Activated naive CD8-positive, alpha-beta T cell treated with anti-CD3 and anti-CD28 coated beads, Interleukin-2, amount 50 U/mL, for 16 hours (primary cell): ENCODE measurements at regions not wholly inside any gene's neighbourhood (a gene's known extent, or its start where the extent isn't known, plus 50 kb on each side); places are given as distances from the start of the nearest gene placed in this dataset.

ENCODE experiments used
- DNase-seq: peaks from one replicate; pipeline ENCODE4 v3.0.0-alpha.2; 2020; ENCODE audit warnings: low read depth, low spot score

DNA sequence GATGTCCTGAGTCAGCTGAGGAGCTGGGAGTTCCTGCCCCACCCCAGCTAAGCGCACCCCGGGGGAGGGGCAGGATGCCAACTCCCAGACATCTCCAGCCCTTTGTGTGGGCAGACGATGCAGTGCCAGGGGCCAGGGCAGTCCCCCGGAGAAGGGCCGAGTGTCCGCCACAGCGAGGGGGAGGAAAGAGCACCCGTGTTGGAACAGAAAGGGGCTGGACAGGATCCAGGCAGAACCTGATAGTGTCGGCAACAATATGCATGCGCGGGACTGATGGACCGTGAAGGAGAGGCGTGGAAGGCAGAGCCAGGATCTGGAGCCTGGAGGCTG lies 1434.7 kb downstream of the BRD1 start:
- DNase-seq, result no peak

DNA sequence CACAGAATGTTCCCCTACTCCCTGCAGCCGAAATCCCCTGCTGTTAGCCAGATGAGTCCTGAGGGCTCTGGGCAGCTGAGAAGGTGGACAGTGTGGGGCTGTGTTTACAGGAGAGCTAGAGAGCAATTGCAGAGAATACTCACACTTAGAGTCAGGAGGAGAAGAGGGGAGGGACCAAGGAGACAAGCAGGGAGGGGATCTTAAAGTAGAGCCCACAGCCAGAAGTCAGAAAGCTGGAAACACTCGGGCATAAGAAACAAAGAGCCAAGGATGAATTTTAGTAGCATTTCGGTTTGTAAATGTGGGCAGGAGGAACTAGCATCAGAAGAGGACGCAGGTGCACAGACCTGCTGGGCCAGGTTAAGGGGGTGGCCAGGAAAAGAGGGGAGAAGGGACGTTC lies 1435.9 kb downstream of the BRD1 start:
- DNase-seq, result no peak

DNA sequence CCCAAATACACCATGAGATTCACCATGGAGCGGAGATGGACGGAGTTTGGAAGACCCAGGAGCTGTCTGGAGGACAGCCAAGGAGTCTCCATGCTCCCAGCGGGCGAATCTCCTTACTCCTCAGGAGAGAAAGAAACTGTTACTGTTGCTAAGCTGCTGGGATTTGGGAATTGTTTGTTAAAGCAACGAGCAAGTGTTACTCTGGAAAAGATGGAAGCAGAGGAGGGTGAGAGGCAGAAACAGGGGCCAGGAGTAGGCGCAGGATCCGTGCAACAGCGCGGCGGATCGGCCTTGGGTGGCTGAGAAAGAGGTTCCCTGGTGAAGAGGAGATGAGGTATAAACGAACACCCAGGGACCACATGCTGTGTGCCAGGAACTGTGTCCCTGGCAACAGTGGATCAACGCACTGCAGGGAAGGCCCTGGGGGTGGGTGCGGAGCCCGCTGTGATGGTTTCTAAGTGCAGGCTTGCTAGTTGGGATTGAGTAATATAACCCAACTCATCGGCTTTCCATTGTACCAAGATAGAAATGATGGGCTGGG lies 1436.4 kb downstream of the BRD1 start:
- no peak for DNase-seq

DNA sequence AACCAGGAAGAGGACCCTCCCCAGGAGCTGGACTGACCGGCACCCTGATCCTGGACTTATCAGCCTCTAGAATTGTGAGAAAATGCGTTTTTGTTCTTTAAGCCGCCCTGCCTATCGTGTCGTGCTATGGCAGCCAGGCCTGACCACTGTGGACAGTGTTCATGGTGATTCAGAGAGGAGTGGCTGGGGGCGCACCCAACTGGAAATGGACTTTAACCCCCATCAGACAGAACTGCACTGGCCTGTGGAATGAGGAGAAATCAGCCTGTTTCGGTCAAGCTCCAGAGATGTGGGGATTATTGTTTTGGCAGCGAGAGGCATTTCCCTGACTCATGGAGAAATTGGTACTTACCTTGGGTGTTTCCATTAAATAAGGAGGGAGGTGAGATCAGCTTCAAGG lies 1437.8 kb downstream of the BRD1 start:
- DNase-seq, result no peak

DNA sequence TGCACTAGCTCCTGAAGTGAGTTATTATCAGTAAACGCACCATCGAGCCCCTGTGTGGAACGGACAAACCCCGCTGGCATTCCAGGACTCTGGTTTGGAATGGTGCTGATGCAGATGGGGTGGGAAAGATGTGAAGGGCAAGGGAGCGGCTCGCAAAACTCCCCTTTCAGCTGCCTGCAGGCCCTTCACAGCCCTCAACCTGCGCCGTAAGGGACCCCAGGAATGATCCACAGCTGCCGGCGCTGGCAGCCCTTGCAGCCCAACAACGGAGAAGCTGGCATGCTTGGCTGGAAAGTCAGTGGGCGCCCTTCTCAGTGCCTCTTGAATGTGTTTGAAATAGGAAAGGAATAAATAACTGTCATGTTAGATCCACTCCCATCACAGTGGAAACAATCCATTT lies 1445.5 kb downstream of the BRD1 start:
- DNase-seq, result no peak

DNA sequence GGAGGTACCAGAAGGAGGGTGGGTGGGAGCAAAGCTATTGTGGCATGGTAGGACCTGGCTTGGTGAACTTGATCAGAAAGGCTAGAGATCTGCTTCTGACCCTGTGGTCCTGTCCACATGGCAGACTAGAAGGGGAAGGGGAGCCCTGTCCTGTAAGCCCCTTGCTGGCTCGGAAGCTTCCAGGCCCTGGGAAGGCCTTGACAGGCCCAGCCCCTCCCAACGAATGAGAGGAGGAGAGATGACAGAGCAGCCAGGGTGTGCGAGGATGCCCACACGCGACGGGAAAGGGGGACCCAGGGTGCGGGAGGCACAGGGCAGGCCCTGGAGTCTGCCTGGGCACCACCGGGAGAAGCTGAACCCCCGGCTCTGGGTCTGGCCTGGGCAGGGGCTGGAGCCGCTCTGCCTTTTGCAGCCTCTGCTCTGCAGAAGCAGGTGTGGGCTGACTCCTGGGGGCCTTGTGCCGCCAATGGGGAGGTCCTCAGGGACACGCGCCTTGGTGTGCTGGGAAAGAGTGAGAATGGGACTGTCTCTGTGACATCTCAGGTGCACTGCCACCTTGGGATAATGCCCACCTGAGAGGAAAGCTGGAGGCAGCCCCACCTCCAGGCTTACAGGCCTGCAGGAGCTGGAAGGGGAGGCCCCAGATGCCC lies 1447.5 kb downstream of the BRD1 start:
- DNase-seq, result no peak

DNA sequence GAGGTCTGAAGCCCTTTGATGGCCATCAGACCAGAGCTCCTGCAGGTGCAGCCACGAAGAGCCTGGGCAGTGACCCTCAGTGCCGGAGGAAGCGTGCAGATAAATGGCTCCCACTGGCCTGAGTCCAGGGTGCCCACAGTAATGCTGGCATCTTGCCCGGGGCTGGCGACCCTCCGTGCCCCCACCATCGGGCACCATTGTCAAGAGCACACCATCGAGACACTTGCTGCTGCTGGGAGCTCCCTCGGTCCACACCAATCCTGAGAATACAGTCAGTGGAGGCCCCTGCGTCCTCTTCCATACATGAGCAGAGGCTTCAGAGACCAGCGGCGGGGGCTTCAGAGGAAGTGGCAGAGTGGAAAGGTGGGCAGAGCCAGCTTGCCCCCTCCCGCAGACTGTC lies 1448.3 kb downstream of the BRD1 start:
- no peak for DNase-seq

DNA sequence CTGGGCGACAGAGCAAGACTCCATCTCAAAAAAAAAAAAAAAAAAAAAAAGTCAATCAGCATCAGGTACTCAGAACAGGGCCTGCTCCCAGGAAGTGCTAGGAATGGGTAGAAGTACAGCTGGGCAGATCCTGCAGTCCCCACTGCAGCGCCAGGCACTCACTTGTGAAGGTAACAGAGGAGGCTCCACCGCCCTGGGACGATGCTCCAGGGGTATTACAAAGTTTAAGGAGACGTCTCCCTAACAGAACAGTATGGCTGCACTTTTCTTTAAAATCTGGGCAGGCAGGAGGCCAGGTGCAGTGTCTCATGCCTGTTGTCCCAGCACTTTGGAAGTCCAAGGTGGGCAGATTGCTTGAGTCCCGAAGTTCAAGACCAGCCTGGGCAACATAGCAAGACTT lies 1449.0 kb downstream of the BRD1 start:
- no peak for DNase-seq

DNA sequence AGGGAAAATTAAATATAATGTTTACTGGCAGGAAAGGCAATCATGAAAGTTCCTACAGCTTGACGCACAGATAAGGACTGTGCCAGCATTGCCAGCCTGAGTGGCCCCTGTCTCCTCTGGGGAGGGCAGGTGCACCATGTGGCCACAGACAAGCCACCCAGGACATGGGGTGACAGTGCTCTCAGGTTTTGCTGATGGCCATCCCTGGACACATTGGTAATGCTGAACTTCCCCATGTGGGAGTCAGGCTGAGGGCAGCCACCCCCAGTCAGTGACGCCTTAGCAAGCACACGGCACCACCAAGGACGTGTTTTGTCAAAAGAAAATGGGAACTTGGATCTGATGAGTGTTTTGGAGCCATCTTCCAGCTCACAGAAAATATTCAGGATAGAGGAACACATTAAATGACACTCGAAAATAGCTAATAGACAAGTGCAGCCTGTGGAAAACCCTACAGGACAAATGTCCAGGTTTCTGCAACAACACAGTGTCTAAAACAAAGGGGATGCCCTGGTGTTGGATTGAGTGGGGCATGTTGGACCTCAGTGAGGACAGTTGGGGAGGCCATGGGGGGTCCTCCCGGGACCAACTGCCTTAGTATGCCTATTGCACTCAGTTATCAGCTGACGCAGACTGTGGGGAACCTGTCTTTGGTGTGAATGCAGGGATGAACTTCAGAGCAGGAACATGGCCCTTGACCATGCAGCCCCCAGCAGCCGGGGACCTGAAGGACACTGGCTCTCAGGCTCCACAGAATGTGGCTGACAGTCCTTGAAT lies 1450.5 kb downstream of the BRD1 start:
- no peak for DNase-seq

DNA sequence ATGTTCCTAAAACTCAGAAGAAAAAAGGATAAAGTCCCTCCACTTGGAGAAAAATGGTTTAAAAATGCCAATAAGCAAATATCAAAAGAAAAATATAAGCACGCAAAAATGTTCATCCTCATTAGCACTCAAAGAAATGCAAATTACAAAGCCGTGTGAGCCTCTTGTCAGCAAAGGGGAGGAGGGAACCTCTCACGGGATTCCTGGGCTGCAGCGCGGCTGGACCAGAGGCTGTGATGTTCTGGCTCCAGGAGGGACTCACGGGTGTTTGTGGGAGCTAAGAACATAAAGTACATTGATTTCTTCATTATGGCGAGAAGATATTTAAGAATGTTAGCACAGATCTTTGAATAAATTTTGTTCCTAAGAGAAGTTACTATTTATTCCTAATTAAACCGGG lies 1451.2 kb downstream of the BRD1 start:
- no peak for DNase-seq

DNA sequence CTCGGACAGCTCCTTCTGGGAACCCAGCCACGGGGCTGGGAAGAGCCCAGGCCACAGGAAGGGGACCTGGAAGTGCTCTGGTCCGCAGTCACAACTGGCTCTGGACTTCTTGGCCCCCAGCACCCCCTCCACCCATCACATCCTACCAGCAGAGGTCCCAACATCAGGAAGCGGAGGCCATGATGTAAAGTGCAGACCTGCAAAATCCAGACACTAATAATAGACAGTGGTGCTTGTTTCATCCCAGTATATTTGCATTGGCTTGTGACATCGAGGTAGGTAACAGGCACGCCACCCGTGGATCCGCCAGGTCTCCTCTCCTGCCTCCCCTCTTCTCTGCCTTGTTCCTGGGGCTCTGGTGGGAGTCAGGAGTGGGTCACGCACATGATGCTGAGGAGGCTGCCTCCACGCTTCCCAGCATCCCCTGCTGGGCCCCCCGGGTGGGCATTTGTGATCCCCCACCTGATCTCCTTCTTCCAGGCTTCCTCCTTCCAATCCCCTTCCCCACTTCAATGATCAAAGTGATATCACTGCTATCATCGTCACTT lies 1454.0 kb downstream of the BRD1 start:
- DNase-seq, result no peak

DNA sequence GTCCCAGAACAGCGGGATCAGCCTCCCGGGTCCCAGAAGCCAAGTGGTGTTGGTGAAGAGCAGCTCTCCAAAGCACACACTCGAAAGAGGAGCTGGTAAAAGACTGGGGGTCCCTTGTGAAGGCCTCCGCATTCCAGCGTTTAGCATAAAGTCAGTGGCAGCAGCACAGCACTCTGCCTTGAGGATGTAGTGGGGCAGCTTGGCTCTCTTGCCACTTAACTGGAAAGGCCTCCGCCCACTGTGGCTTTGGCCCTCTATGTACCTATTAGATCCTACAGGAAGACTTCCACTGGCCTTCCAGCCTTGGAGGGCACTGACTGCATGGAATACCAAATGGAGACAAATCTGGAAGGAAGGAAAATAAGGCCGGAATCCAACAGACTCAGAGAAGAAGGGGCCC lies 1455.3 kb downstream of the BRD1 start:
- DNase-seq, result no peak

DNA sequence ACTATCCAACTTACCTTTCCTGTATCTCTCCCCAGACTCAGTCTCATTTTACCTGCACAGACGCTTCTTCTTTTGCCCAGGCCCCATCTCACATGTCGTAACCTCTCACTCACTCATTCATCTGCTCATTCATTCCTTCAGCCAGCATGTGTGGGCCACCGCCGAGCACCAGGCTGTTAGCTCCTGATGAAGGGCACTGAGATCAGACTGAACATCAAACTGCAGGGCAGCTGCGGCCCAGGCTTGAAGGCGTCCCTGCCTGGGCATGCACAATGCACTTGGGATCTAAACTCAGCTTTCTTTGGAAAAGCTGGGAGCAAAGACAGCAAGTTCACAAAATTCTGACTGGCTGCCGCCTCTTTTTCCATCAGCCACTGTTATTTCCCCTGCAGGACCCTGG lies 1456.3 kb downstream of the BRD1 start:
- DNase-seq, result no peak

DNA sequence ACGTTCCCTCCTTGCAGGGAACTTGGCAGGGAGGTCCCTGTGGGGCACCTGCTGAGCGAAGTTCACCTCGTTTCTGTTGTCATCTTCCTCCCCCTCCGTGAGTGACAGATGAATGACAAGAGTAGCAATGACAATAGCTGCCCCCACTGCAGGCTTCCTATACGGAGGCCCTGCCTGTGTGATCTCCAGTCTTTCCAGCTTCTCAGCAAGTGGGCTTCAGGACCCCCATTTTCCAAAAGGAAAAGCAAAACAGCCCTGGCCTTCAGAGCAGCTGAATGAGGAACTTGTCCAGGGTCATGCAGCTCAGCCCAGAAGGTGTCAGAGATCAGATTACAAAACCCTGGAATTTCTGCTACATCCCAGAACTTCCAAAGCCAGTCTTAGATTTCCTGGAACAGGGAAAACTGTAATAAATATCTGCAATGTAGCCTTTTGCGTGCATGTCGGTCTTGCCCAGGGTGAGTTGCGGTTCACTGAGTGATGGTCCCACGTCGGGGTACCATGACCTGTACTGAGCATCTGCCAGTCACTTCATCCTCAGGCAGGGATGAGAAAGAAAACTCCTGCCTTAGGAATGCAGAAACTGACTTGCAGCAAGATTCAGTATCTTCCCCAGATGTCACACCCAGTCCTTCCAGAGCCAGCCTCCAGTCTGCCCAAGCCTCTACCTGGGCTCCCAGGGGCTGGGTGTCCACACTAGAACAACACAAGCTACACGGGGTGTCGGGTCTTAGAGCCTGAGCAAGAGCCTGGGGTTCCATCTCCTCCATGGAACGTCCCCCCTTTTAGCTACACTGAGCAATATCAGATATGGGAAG lies 1457.0 kb downstream of the BRD1 start:
- no peak for DNase-seq

DNA sequence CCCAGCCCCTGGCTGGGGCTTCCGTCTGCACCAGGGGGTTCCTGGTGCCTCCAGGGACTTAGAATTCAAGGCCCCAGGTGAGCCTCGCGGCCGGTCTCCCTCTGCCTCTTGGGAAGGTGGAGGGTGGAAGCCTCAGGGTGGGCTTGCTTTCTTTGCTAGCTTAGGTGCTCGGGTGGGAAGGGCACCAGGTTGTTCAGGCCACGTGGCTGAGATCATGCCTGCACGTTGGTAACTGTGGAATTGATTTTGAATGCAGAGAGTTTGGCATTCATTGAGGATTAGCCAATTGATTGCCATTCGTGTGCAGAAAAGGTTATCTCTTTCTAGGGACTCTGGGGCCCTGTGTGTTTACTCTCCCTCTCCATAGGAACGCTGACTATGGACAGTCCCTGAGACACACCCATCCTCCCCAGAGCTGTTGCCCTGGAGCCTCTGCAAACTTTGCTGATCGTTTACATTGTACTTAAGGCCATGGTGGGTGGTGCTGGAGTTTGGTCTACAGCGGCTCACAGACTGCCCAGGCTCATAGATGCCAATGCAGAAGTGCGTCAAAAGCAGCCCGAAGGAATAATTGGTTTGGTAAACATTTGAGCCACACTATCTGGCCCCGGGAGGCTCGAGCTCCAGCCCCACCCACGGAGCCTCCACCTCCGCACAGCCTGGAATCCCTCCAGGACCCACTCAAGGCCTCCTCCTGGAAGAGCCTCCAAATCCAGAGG lies 1457.7 kb downstream of the BRD1 start:
- no peak for DNase-seq

DNA sequence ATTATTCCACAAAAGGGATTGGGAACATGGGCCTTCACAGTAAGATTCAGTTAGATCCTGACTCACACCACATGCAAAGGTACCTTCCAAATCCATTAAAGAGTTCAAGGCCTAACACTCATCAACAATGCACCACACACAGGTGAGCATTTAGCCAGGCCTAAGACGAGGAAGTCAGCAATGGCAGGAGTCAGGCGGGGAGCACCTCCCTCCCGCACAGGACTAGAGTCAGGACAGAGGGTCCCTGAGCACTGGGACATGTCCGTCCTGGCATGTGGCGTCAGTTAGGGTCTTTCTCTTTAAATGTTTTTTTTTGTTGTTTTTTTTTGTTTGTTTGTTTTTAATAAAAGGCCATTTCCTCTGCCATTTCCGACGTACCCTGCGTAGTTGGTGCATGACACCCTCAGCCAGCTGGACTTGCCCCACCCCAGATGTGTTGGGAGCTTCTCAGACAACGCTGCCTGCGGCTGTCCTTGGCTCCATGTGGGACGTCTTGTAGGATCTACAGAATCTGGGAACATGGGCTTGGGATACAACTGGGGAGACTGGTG lies 1458.6 kb downstream of the BRD1 start:
- no peak for DNase-seq

DNA sequence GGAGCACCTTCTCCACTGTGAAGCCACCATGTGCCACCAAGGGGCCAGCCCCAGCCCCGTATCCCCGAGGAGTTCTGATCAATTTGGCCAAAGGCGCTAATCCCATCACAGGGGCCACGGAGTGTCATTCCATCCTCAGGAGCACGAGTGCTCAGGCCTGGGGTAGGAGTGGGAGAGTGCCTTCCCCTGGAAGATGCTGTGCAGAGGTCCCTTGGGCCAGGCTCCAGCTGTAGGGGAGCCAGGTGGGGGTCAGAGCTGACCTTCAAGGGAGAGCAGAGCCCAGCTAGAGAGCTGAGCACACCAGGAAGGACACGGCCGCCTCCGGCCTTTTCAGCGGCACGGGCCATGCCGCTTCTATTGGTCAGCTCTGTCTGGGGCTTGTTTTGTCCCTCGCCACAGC lies 1459.9 kb downstream of the BRD1 start:
- no peak for DNase-seq

DNA sequence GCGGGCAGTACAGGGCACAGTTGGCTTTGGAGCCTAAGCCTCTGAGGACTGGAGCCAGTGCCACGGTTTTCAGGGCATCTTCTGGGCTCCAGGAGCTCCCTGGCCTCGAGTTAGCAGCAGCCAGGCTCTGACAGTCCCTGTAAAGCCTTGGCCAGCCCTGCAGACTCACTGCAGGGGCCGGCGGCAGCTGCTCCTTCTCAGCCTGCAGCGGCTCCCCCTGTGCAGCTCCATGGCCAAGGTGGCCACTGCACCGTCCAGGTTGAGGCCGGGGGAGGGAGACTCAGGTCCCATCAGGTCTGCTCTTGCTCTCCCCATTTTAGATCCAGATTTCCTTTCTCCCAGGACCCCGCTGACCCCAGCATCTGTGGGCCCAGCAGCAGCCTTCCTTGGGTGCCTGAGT lies 1461.1 kb downstream of the BRD1 start:
- no peak for DNase-seq

DNA sequence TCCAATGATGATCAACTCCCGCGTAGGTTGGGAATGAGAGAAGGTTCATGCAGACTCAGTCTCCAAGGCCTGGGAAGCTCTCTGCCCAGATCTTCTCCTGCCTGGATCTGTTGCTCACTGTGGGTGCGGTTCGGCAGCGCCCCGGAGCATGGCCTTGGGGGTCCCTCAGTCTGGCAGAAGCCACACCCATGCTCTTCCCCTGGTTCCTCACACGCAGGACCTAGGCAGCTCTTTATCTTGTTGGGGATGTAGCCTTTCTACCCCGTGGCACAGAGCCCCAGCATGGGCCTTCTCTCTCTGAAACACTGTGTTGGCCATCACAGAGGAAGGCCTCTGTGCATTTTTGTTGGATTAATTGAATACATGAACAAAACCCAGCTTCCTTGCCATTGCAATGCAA lies 1461.6 kb downstream of the BRD1 start:
- DNase-seq, result no peak

DNA sequence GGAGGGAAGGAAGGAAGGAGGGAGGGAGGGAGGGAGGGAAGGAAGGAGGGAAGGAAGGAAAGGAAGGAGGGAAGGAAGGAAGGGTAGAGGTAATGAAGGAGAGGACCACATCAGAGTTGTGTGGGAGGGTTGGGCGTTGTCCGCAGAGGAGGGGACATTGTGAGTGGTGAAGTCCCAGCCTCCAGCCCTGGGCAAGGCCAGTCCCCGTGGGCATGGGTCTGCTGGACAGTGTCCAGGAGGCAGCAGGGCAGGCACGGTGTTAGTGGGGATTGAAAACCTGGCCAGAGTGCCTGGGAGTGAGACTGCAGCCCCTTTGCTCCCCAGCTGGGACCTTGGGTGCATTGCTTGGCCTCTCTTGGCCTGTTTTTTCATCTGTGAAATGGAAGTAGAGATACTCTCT lies 1462.3 kb downstream of the BRD1 start:
- DNase-seq, result no peak

DNA sequence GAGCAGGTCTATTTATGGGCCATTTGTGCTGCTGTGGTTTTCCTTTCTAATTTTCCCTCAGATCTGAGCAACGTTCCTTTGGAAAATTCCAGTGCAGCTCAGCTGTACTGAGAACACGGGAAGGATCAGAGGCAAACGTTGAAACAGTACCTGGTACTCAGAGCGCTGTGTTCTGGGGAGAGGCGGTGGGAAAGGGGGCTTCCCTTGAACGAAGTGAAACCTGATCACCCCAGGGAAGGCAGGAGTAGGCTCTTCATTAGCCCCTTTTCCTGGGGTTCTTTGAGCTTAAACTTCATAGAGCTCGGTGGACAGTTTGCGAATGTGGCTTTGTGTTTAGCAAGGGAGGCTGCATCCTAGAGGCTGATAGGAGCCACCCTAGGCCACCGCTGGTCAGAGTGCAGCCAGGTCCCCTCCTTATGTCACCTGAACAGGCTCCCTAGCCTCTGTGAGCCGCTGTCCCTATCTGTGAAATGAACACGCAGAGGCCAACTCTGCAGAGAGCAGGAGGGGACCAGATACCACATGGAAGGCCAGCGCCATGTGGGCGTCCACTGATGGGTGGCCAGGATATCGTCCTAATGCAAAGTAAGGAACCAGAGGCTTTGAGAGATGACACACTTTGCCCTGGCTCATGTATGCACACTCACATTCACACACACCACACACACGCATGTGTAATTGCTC lies 1464.8 kb downstream of the BRD1 start:
- no peak for DNase-seq
